ENCODE measurements at regions not wholly inside any gene's neighbourhood (a gene's known extent, or its start where the extent isn't known, plus 50 kb on each side); places are given as distances from the start of the nearest gene placed in this dataset.

GRCh38 chr20:4556781-4557180, 129.5 kb upstream of the PRNP start:
- no peak for DNase-seq

GRCh38 chr20:4555188-4555890, 130.9 kb upstream of the PRNP start:
- DNase-seq = peak; percentile 94

DNA sequence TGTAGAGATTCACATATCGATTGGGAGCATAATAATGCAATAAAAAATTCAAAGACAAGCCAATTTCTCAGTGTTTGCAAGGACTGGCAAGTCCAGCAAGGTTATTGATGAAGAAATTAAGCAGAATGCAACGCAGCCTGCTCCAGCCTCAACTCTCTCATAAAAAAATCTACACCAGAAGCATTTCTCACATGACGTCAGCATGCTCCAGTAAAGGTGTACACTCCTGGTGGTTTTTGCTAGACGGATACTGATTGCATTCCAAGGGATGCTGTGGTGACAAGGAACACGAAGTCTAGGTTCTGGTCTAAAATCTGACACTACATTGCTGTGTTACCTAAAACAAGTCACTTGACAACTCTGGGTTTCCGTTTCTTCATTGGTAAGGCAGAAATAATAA, 131.9 kb upstream of the PRNP start:
- no peak for DNase-seq

DNA sequence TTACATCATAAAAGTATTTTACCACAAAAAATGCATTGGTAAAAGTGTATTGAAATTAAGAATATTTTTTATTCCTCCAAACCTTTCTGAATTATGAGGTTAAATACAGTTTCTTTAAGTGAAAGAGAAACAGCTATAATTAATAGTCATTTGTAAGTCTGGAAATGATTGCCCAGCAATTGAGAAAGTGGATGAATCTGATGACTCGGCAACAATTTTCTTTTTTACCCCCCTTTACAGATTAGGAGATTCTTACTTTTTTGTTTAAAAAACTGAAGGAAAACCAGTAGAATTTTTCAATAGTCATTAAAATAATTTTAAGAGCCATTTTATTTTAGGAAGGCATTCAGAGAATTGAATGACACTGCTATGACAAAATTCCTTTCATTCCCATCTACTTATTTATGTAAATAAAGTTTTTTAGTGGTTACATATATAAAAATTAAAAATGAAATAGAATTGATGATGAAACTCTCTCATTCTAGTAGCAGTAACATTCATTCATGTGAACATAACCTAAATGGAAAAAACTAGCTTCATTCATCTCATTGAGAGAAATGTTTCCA, 134.1 kb upstream of the PRNP start:
- no peak for DNase-seq

DNA sequence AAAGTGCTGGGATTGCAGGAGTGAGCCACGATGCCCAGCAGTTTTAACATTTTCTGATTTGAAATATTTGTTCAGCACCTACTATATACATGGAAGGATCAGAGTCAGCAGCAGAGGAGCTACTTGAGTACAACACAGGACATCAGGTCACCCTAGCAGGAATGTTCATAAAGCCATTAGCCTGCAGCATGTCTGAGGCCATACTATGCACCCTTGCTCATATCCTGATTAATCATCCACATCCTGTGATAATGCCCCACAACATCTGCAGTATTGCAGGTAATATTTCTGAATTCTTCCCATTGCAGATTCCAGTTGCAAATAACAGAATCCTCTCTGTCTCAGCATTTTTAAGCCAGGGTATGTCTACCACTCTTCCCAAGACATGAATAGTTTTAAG, 135.5 kb upstream of the PRNP start:
- peak; percentile 89 for DNase-seq

DNA sequence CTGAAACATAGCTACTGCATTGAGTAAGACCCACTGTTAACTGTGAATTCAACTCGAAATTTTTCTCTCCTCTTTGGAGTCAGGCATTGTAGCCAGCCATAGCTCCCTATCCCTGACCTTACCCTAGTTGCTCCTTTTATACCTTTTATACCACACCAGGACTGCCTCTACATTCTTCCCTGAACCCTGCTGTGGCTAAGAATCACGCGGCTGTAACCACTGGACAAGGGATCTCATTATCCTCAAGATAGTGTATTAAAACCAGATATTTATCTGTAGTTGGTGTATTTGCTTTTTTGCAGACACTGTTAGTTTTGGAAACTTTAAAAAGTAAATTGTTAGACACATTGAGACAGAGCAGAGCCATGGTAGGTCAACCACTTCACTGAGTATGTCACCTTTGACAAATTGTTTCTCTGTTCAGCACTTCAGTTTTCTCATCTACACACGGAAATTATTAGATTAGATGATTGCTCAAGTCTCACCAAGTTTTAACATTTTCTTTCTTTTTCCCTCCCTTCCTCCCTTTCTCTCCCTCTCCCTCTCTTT, 136.5 kb upstream of the PRNP start:
- DNase-seq = no peak

DNA sequence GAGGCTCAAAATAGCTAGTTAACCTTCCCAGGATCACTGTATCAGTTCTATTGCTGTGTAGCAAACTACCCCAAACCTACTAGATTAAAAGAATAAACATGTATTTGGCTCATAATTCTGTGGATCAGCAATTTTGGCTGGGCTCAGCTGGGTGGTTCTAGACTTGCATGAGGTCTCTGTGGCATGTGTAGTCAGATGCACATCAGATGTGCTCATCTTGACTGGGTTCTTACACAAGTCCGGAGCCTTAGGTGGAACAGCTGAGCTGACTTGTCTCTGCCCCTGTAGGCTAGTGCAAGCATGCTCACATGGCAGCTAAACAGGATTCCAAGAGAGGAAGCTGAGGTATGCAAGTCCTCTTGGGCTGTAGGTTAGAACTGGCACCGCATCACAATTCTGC, 137.7 kb upstream of the PRNP start:
- no peak for DNase-seq

GRCh38 chr20:4546786-4547185, 139.5 kb upstream of the PRNP start:
- DNase-seq = peak; percentile 92

- DNase-seq = no peak
These were observed 139.9 kb upstream of the PRNP start for GRCh38 chr20:4546342-4546741.

- DNase-seq = peak; percentile 69
These were observed 140.7 kb upstream of the PRNP start for GRCh38 chr20:4545526-4545925.

GRCh38 chr20:4544765-4545164, 141.5 kb upstream of the PRNP start:
- peak; percentile 94 for DNase-seq

DNA sequence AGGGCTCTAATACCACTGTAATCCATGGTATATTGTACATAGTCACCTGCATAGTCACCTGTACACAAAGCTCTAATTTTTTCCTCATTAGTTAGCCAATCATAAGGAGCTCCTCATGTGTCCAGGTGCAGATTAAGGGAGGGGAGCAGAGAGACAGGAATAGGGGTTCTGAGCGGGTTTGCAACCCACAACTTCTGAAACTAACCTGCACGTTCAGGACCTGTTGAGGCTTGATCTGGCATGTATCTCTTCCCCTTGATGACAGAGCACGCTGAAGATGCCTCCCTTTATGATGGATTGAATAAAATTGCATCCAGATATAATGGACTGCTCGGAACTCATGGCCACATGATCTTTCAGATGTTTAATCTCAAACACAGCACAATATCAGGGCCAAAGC, 144.0 kb upstream of the PRNP start:
- no peak for DNase-seq

DNA sequence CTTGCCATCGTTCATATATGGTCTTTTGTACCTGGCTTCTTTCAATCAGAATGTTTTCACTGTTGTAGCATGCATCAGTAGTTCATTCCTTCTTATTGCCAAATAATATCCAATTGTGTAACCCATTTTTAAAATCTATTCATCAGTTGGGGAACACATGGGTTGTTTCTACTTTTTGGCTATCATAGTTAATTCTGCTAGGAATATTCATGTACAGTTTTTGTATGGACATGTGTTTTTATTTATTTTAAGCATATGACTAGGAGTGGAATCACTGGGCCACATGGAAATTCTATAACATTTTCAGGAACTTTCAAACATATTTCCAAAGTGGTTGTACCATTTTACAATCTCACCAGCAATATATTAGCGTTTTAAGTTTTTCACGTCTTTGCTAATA, 151.9 kb upstream of the PRNP start:
- DNase-seq = peak; percentile 53

- no peak for DNase-seq
These were observed 152.7 kb upstream of the PRNP start for GRCh38 chr20:4533368-4534133.

- no peak for DNase-seq
These were observed 153.5 kb upstream of the PRNP start for GRCh38 chr20:4532772-4533171.

GRCh38 chr20:4524792-4525191, 161.5 kb upstream of the PRNP start:
- DNase-seq = no peak

DNA sequence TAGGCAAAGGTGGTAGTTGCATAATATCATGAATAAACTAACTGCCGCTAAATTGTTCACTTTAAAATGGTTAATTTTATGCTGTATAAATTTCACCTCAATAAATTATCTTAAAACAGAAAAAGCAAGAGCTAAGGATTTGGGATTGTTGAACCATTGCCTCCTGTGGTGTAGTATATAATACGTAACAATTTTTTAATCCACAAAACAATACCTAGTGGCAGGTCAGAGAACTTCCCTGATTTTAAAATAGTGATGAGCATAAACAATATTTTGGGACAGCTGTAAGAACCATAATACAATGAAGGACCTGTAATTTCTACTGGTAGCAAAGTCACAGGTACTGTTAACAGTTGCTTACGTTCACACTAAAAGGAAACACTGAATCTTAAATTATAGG, 161.9 kb upstream of the PRNP start:
- no peak for DNase-seq

DNA sequence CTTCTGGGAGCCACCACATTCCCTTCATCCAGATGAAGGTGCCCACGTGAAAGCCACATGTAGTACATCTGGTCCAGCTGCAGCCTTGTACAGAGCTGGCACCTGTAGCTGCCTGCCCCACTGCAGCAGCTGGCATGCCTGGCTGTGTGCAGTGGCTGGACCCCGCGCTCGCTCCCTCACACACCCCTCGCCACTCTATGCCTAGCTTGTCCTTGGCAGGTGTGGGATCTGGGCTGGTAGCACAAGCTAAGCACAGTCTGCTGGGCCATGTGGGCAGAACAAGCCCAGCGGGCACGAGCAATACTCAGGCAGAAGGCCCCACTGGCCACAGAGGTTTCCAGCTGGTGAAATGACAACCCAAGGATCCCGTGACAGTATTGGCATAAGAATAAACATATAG, 163.9 kb upstream of the PRNP start:
- DNase-seq = no peak

DNA sequence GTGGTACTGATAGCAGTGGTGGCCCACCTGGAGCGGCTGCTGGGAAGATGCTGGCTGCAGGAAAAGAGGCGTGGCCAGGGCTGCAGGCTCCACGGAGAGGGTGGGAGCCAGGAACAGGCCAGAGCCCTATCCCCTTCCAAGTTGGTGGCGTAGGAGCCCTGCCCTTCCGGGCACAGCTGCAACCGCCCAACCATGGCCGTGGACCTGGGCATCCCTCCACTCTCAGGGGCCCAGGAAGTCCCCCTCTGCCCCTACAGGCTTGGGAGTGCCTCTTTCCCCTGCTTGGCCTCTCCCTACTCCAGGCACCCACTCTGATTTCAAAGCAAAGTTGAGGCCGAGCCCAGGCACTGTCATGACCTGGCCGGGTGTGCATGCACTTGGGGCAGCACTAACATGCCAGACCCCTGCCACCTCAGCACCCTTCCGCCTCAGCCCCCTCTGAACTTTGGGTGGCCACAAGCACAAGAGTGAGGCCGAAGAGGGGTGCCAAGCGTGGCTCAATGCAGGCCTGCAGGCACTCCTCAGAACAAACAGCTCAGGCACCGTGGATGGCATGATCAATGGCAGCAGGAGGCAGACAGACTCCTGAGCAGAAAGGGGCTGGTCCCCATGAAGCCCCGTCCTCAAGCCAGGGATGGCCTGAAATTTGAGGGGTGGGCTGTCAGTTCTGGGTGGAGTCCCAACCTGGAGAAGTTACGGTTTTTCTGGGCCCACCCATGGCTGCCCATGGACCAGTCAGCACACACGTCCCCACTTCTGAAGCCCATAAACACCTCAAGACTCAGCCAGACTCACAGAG, 164.9 kb upstream of the PRNP start:
- no peak for DNase-seq

GRCh38 chr20:4519534-4519933, 166.7 kb upstream of the PRNP start:
- no peak for DNase-seq

DNA sequence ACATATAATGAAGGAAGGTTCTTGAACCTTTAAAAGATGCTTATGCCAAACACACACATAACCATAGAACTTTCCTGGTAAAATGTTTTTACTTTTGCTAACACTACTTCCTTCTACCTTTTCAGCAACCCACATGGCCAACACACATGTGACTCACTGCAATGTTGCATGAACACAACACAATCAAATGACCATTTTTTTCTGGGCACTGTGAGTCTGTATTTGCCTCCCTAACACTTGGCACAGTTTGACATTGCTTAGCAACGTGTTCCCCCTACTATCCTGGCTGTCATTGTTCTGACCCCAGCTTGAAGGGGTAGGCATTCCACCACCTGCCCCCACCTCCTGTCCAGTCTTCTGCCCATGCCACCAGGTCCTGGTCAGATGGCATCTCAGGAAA, 169.4 kb upstream of the PRNP start:
- DNase-seq = no peak

GRCh38 chr20:4513720-4514119, 172.5 kb upstream of the PRNP start:
- peak; percentile 77 for DNase-seq

- peak; percentile 95 for DNase-seq
These were observed 173.2 kb upstream of the PRNP start for GRCh38 chr20:4512891-4513550.

All from HCEC 1CT (cell line).